GM21529 (cell line): ENCODE measurements at regions not wholly inside any gene's neighbourhood (a gene's known extent, or its start where the extent isn't known, plus 50 kb on each side); places are given as distances from the start of the nearest gene placed in this dataset.

Experiments used
- ATAC-seq: cut with Tn5 transposase; IDR thresholded peaks from one replicate; pipeline ENCODE4 v1.9.1; 2021; ENCODE audit not compliant: unreplicated experiment

DNA sequence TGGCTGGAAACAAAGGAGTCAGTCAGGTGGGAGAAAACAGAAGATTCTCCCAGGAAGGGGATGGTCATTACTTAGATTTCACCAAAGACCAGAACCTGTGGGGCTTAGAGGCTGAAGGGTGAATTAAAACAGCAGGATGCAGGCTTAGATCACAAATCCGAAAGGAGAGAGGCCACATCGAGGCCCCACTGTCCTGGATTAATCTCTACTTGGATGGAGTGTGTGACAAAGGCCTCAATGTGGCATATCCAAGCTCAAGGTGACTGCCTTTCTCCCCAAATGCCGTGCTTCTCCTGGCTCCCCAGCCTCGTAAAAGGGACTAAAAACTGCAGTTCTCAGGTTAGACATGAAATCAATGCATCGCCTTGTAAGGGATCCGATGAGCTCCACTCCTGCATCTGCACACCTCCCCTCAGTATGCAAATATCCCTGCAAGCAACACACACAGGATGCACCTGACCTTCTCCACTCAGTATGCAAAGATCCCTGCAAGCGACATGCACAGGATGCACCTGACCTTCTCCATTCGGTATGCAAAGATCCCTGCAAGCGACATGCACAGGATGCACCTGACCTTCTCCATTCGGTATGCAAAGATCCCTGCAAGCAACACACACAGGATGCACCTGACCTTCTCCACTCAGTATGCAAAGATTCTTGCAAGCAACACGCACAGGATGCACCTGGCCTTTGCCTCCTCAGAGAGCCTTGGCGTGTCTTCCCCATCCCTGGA lies 447.4 kb downstream of the BRD1 start:
- no peak for ATAC-seq

GRCh38 chr22:49377306-49377705 lies 450.4 kb downstream of the BRD1 start:
- ATAC-seq = no peak

- no peak for ATAC-seq
Observed at GRCh38 chr22:49373801-49374226, 453.9 kb downstream of the BRD1 start.

DNA sequence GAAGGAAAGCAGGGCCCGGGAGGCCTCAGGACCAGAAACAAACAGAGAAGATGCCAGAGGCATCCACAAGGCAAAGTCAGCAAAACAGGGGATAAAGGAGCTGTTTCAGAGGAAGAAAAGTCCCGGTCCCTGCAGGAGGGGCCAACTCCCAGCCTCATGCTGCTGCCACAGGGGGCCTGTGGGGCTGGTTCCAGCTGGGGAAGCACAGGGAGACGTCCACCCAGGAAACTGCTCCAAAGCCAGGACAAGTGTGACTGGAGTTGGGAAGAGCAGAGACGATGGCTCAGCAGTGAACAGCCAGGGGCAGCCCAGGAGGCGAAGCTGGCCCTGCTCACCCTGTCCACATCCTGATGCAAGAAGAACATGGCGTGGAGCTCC lies 454.4 kb downstream of the BRD1 start:
- no peak for ATAC-seq

GRCh38 chr22:49372530-49373288 lies 455.0 kb downstream of the BRD1 start:
- ATAC-seq = no peak

GRCh38 chr22:49372111-49372529 lies 455.6 kb downstream of the BRD1 start:
- no peak for ATAC-seq

GRCh38 chr22:49371325-49372110 lies 456.2 kb downstream of the BRD1 start:
- ATAC-seq = no peak

DNA sequence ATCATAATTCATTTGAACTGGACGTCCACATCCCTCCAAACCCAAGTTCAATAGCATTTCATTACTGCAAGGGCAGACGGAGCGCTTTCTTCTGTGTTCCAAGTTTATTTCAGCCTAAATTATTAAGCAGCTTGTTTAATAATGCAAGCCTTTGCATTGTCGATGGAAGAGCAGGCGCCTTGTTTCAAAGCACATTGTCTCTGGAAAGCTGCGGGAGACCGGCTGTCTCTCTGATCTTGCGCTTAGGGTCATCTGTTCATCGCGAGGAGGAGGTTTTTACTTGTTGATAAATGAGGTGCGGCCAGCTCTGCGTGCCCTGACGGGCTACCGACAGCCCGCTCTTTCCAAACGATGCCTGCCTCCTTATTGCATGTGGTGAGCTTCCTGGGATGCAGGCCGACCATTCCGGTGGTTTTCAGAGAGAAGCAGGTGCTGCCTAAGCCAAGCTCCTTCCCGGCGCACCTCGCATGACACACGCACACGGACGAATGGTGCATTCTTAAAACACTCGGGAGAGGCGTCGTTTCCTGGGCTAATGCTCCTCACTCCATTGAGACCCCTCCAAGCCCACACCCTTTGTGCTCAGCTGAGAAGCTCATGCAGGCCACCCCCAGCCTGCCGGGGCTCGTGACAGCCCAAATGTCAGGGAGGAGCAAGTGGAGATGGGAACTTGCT lies 456.9 kb downstream of the BRD1 start:
- ATAC-seq = no peak

GRCh38 chr22:49369726-49370626 lies 457.7 kb downstream of the BRD1 start:
- no peak for ATAC-seq

GRCh38 chr22:49368976-49369725 lies 458.5 kb downstream of the BRD1 start:
- ATAC-seq = no peak

DNA sequence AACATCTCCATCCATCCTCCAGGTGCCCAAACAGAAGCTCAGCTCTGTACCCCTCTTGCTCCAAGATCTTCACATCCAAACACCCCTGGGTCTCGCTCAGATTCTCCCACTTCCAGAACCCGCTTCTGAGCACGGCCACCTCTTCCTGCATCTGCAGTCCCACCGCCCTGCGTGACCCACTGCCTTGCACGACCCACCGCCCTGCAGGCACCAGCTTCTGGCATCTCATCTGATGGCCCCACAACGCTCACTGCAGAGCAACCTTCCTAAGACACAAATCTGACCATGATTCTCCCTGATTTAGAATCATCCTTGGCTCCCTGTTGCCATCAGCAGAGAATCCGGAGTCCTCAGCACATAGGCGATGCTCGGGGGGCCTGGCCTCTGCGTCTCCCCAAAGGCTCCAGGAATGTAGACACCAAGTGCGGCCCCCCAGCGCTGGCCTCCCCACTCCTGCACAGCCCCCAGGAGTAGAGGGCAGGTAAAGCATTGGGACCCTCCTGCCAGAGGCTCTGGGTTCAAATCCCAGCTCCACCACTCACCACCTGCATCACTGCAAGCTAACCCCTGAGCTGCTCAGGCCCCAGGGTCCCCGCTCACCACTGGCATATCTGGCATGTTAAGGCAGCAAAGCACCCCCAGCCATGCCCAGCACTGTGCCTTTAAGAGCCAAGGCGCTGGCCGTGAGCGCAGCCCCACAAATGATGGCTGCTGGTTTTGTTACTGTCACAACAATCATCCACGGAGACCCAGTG lies 459.3 kb downstream of the BRD1 start:
- no peak for ATAC-seq

DNA sequence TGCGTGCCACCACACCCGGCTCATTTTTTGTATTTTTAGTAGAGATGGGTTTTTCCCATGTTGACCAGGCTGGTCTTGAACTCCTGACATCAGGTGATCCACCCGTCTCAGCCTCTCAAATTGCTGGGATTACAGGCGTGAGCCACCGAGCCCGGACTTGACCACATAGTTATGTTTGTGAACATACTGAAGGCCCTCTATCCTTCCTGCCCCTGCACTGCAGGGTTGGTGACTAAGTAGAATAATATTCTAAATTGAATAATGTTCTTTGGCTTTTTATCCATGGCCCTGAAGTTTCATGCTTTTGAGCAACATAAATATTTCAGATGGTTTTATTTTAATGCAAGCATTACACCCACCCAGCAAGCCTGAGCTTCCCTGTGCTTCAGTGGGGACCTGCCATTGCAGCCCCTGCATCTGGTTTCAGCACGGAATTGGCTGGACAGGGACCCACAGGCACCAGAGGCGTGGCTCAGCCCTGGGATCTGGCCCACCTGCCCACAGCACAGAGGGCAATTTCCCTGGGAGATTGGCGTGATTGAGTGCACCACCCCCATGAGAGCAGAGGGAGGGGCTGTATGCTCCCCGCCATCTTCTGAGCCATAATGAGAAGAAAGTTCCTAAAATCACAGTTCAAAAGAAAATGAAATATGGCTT lies 460.5 kb downstream of the BRD1 start:
- no peak for ATAC-seq

- ATAC-seq = no peak
Observed at GRCh38 chr22:49366437-49366836, 461.2 kb downstream of the BRD1 start.

DNA sequence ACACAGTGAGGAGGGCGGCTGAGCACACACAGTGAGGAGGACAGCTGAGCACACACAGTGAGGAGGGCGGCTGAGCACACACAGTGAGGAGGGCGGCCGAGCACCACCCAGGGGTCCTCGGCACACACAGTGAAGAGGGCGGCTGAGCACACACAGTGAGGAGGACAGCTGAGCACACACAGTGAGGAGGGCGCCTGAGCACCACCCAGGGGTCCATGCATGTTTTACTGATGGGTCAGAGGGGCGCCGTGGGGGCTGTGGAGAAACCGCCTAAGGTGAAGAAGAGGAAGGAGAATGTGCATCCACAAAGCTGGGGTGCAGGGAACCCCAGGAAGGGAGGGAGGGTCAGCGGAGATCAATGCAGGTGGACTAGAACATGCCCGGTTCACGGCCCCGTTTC lies 461.8 kb downstream of the BRD1 start:
- ATAC-seq = no peak

DNA sequence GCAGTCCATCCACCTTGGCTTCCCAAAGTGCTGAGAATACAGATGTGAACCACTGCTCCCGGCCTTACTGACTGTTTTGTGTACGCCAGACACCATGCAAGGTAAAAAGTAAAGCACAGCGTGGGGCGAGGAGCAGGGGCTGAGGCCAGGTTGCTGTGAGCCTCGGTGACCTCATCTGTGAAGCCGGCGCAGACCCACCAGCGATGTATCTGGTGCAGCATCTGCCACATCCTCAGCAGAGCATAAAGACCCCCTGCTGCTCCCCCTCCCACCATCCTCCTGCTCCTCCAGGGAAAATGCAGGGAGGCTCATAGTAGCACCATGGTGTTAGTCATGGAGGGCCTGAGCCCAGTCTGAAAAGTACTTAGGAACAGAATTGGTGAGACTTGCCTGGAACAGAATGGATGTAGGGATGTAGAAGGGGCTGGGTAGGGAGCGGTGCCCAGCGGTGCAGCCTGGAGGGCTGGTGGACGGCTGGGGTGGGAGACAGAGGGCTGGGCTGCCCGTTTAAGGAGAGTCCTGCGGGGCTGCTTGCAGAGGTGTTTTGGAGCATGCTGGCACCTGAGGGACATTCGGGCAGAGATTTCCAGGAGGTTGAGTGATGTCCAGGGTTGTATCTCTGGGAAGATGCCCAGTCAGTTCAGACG lies 462.4 kb downstream of the BRD1 start:
- no peak for ATAC-seq

- no peak for ATAC-seq
Observed at GRCh38 chr22:49364398-49364797, 463.3 kb downstream of the BRD1 start.

DNA sequence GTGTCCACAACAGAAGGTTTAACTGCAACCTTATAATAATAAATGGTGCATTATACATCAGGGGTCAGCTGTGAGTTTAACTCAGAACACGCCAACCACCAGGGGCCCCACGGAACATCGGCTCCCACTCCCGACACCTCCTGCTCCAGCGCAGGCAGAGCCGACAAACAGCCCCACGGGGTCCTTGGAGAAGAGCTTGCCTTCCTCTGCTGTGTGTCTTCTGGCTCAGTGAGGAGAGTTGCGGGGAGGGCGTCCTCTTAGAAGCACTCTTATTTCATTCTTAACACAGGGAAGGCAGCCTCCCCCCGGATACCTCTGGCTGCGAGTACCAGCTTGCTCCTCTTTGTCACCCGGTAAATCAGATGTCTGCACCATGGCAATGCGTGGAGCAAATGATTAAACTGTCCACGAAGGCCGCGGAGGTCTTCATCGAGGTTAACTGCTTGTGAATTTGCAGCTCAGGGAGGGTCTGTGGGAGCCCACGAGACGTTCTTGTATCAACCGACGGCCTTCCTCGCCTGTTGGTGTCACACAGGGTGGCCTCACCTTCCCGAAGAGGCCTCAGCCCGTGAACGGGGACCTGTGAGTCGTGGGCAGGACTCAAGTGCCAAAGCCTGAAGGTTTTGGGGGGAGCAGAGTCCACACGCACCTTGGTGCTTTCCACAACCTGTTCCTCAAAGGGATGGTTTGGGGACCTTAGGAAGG lies 464.0 kb downstream of the BRD1 start:
- no peak for ATAC-seq
